ENCODE measurements at regions not wholly inside any gene's neighbourhood (a gene's known extent, or its start where the extent isn't known, plus 50 kb on each side); places are given as distances from the start of the nearest gene placed in this dataset.

GRCh38 chr2:18244845-18245244 is 315.6 kb downstream of the RDH14 start:
- no peak for TF ChIP-seq POLR2A (IDR thresholded peaks at IDR 0.05; ENCODE audit: control extremely low read depth in 1 of 2, low read depth in 2 of 2, low read length in 2 of 2)
- no peak for TF ChIP-seq SRF (IDR thresholded peaks at IDR 0.05; ENCODE audit: low read depth, low read length)
- TF ChIP-seq, protein P1, sequence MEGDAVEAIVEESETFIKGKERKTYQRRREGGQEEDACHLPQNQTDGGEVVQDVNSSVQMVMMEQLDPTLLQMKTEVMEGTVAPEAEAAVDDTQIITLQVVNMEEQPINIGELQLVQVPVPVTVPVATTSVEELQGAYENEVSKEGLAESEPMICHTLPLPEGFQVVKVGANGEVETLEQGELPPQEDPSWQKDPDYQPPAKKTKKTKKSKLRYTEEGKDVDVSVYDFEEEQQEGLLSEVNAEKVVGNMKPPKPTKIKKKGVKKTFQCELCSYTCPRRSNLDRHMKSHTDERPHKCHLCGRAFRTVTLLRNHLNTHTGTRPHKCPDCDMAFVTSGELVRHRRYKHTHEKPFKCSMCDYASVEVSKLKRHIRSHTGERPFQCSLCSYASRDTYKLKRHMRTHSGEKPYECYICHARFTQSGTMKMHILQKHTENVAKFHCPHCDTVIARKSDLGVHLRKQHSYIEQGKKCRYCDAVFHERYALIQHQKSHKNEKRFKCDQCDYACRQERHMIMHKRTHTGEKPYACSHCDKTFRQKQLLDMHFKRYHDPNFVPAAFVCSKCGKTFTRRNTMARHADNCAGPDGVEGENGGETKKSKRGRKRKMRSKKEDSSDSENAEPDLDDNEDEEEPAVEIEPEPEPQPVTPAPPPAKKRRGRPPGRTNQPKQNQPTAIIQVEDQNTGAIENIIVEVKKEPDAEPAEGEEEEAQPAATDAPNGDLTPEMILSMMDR (IDR thresholded peaks at IDR 0.05; ENCODE audit: control extremely low read depth in 1 of 3, insufficient read depth in 1 of 3, low read depth in 1 of 3, low read length in 3 of 3): peak in 1 of 3 experiments; percentile 22; a peak in 1 of 4 replicates
- TF ChIP-seq TAF1 (IDR thresholded peaks at IDR 0.05; ENCODE audit: low read depth, low read length): no peak
